Fibroblast of skin of abdomen (primary cell): ENCODE measurements at regions not wholly inside any gene's neighbourhood (a gene's known extent, or its start where the extent isn't known, plus 50 kb on each side); places are given as distances from the start of the nearest gene placed in this dataset.

Source experiments
- DNase-seq: peaks from one replicate; pipeline ENCODE4 v3.0.0-alpha.2; 2013

DNA sequence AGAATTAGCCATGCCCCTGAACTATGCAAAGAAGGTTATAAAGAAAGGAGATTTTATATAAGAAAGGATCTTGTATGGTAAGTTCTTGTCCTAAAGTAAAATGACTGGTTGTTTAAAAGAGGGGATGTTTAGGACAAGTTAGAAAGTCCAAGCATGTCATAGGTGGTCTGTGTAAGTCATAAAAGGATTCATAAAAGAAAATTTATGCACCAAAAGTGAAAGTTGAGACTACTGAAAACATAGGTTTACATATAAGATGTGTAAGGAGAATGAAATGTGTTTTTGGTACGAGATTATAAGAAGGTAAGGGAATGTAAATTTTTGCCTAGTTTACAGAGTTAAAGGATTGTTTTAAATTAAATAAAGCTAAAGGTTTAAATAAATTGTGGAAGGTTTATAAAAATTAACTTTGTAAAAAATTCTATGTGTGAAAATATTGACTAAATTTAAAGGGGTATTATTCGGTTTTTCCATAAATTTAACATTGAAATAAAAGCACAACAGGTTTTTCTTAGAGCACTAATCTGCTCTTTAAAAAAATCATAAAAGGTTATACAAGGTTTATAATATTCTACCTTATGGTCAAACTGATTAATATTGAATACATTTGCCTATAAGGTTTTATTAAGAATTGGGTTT, 93.6 kb upstream of the UST start:
- DNase-seq: no peak

DNA sequence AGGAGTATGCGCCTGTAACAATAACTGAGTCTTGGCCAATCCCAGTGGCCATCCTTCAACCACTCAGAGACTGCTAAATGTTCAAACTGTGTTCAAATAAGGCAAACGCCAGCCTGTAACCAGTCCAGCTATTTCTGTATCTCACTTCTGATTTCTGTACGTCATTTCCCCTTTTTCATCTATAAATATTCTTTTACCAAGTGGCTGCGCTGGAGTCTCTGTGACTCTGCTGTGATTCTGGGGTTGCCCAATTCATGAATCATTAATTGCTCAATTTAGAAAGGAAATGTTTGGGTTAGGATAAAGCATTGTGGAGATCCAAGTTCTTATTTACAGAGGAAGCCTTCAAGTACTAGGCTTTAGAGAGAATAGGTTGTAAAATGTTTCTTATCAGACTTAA, 89.8 kb upstream of the UST start:
- peak; percentile 13 for DNase-seq

DNA sequence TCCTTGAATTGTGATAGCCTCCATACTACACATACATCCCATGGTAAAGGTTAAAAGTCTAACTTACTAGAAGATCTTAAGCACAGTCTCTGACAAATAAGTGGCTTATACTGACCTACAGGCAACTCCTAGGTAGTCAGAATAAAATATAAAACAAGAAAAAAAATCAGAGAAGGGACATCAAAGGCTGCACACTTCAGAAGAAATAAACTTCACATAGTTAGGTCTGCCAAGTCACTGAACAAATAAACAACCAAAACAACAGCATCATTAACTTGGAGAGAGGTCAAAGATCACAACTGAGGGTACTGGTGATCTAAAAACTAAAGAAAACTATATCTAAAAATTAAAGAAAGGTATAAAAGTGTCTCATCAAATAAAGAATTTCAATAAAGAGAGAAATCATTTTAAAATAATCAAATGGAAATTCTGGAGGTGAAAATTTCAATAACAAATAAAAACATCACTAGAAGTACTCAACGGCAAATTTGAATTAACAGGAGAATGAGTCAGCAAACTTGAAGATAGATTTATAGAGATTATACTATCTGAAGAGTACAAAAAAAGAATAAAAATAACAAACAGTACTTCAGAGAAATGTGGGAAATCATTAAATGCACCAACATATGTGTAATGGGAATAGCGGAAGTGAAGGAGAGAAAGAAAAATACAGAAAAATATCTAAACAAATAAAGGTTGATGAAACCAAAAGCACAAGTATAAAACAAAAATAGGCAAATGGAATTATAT, 88.0 kb upstream of the UST start:
- DNase-seq: no peak

DNA sequence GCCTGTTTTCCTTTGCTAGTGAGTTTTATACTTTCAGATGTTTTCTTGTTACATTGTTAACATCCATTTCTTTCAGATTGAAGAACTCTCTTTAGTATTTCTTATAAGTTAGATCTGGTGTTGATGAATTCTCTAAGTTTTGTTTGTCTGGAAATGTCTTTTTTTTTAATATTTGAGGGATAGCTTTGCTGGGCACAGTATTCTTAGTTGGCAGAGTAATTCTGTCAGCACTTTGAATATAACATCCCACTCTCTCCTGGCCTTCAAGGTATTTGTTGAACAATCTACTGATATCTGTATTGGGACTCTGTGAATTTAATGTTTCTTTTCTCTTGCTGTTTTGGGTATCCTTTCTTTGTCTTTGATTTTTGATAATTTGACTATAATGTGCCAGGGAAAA, 79.4 kb upstream of the UST start:
- DNase-seq: no peak

DNA sequence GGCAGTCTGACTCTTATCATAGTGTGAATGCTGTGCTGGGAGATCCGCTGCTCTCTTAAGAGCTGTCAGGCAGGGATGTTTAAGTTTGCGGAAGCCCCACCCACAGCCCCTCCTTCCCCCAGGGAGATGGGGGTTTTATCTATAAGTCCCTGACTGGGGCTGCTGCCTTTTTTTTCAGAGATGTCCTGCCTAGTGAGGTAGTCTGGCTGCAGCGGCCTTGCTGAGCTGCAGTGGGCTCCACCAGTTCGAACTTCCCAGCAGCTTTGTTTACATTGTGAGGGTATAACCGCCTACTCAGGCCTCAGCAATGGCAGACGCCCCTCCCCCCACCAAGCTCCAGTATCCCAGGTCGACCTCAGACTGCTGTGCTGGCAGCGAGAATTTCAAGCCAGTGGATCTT, 75.7 kb upstream of the UST start:
- no peak for DNase-seq

DNA sequence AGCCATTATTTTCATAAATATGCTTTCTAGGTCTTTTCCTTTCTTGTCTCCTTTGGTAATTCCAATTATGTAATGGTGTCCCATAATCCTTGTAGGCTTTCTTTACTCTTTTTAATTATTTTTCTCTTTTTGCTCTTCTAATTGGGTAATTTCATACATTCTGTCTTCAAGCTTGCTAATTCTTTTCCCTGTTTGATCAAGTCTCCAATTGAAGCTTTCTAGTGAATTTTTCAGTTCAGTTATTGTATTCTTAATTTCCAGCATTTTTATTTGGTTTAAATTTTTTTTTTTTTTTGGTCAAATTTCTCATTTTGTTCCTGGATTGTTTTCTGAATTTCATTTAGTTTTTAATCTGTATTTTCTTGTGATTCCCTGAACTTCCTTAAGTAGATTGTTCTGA, 74.9 kb upstream of the UST start:
- no peak for DNase-seq

DNA sequence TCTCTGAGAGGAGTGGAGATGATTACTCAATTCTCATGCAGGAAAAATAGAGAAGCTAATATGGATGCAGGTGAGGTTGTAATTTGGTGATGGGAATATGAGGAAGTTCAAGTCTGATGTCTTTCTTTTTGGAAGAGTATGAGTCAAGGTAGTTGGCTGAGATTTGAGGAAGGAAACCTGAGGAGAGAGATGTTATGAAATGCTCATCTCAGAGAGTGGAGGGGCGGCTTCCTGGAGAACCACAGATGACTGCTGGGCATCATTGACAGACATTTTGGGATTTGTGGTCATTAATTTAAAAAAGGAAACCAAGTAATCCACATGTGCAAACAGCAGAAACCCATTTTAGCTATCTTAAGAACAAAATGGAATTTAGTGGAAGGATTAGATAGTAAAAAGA, 72.5 kb upstream of the UST start:
- no peak for DNase-seq

DNA sequence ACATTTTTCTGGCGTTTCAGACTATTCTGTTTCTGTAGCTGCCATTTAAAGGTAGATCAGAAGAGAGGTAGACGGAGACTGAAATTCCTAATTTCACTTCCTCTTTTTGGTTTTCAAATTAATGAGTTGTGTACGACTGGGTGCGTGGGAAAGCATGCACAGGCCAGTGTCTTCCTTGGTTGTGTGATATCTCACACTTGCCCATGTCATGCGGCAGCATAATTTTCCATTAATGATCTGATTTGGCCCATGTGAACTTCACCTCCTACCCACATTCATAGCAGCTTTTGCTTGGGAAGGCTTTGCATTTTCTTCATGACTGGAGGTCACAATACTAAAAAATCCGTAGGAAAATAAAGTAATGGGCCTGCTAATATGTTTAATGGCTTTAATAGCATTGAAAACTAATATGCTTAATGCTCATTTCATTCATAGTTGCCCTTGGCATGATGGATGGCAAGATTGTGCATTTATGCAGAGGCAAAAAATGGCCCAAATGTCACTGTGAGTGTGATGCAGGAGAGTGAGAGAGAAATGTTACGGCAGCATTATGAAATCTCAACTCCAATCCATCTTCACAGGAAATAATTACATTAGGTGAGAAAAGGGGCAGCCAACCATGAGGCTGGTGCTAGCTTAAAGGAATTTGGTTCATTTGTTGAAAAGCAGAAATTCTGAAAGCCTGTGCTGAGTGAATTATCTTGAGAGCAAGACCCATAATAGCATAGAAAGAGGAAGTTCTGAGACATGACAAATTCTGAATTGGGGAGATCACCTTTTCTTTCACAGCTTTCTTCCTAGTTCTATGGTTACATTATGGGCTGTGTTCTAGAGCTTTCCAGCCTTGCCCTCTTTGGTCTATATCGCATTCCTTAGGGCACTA, 69.0 kb upstream of the UST start:
- no peak for DNase-seq

DNA sequence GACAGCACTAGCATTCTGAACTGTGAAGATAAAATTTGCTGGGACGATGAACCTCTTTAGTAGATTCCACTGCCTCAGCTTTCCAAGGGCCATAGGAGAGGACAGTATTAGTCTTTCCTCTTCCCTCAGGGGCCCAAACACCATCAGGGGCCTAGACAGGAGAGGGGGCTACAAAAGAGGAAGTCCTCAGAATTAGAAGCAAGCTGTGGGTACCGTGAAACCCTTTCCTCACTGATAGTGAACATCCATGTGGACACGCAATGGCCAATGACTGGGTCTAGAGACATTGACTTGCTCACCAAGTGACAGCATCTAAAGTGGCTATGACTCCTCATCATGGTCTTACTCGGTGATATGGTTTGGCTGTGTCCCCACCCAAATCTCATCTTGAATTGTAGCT, 68.1 kb upstream of the UST start:
- DNase-seq: no peak

DNA sequence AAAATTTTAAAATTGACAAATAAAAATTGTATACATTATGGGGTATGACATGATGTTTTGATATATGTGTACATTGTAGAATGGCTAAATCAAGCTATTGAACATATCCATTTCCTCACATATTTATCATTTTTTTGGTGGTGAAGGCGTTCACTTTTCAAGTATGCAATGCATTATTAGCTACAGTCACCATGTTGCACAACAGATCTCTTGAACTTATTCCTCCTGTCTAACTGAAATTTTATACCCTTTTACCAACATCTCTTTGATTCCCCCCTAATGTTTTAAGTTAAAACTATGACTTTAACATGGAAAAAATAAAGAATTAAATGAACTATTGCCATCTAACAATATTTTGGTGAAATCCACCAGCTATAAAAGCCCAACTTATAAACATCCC, 65.2 kb upstream of the UST start:
- DNase-seq: peak; percentile 20

DNA sequence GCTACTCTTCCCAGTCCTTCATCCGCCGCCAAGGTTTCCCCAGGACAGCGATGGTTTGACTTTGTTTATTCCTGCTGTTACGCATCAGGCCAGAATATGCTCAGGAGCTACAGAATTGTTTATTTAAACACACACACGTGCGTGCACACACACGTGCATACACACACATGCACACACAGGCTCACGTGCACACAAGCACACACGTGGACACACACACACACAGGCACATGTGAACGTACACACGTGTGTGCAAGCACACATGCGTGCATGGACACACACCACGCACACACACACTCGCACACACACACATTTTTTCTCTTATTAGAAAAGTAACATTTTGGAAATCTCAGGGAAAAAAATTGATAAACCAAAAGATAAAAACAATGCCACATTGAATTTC, 64.6 kb upstream of the UST start:
- no peak for DNase-seq

DNA sequence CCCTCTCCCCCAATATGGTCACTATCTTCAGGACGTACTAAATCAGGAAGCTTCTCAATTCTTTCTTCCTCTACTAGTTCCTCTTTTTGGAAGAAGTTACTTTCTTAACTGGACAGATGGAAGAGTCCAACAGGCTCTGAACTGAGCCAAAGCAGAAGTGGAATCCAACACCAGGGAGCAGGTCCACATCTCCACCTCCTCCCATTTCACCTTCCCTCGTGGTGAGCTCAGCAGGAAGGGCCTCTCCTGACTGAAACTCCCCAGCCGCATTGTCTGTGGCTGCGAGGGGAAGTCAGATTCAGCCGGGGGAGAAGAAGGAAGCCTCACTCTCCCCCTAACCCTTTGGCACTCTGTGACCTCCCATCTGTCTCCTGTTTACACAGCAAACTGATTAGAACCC, 63.8 kb upstream of the UST start:
- DNase-seq: no peak

DNA sequence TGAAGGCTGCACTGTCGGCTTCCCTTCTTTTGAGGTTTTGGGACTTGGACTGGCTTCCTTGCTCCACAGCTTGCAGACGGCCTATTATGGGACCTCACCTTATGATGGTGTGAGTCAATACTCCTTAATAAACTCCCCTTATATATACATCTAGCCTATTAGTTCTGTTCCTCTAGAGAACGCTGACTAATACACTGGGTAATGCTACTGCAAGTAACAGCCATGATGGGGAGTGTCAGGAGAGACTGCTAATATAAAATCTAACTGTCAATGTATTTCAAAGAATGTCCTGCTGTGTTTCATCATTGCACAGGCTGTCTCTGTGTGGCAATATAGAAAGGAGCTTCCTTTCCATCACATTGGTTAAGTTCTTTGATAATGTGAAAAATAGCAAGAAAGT, 57.7 kb upstream of the UST start:
- DNase-seq: peak; percentile 8

DNA sequence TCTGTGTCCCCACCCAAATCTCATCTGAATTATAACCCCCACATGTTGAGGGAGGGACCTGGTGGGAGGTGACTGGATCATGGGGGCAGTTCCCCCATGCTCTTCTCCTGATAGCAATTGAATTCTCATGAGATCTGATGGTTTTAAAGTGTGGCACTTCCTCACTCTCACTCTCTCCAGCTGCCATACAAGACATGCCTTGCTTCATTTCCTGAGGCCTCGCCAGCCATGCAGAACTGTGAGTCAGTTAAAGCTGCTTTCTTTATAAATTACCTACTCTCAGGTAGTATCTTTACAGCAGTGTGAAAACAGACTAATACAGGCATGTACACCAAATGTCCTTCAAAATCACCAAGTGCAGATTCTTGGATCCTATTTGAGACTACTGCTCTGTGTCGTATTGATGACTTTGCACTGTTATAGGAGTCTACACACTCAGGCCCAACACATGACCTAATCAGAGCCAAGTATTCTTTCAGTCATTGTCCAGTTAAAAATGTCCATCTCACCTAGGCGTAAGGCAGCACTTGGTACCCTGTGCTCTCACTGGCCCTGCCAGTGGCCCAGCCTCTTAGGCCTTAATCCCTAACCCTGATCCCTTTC, 52.8 kb upstream of the UST start:
- no peak for DNase-seq
